ENCODE measurements at regions not wholly inside any gene's neighbourhood (a gene's known extent, or its start where the extent isn't known, plus 50 kb on each side); places are given as distances from the start of the nearest gene placed in this dataset.
"Not testable (repeated sequence)": the region's sequence is repeated elsewhere in the genome, so short reads cannot be mapped to it uniquely, and the experiment has no call there.

- intact Hi-C loops (cut with DNase I) = no loop called here
- no peaks in the 10 kb centered on the region for H3K9me3 ChIP-seq
- no peaks in the 10 kb centered on the region for H3K36me3 ChIP-seq (replicated peaks in 1 of 2; ENCODE audit: insufficient read depth in 1 of 2, low read depth in 2 of 2)
- TF ChIP-seq CTCF (IDR thresholded peaks at IDR 0.05) (no peak), POLR2A (IDR thresholded peaks at IDR 0.05) (no peak)
- H3K4me1 ChIP-seq = no peaks in the 10 kb centered on the region
- no peak overlapping the region for H3K27ac ChIP-seq
- H3K27me3 ChIP-seq = no peaks in the 10 kb centered on the region
- no peak overlapping the region for H3K4me3 ChIP-seq
- 37 to 38% methylated on average over 11 of the region's 11 CpGs for WGBS, 2 donors
- no peak for DNase-seq
- ATAC-seq = no peak
These were observed 129.7 kb upstream of the COBL start for GRCh38 chr7:51446356-51446755.

- TF ChIP-seq POLR2A (IDR thresholded peaks at IDR 0.05) (no peak), CTCF (IDR thresholded peaks at IDR 0.05) (no peak)
- WGBS, 2 donors = 21 to 43% methylated on average over 1 of the region's 1 CpG
- Histone ChIP-seq H3K9me3 (no peaks in the 10 kb centered on the region), H3K27me3 (no peaks in the 10 kb centered on the region), H3K4me1 (no peaks in the 10 kb centered on the region), H3K36me3 (replicated peaks in 1 of 2; ENCODE audit: insufficient read depth in 1 of 2, low read depth in 2 of 2) (no peaks in the 10 kb centered on the region), H3K4me3 (no peak overlapping the region), H3K27ac (no peak overlapping the region)
- intact Hi-C loops (cut with DNase I) = no loop called here
- ATAC-seq (no peak), DNase-seq (no peak)
These were observed 128.3 kb upstream of the COBL start for GRCh38 chr7:51444936-51445335.

- H3K4me3 ChIP-seq = no peak overlapping the region
These were observed 114.0 kb upstream of the COBL start for GRCh38 chr7:51430480-51431086.

GRCh38 chr7:51428217-51428887 is 111.7 kb upstream of the COBL start:
- 54 to 62% methylated on average over 8 of the region's 8 CpGs for WGBS, 2 donors
- intact Hi-C loops (cut with DNase I) = no loop called here
- no peaks in the 10 kb centered on the region for H3K4me1 ChIP-seq
- ATAC-seq = no peak
- no peak overlapping the region for H3K27ac ChIP-seq
- H3K9me3 ChIP-seq = no peaks in the 10 kb centered on the region
- no peaks in the 10 kb centered on the region for H3K27me3 ChIP-seq
- H3K36me3 ChIP-seq (replicated peaks in 1 of 2; ENCODE audit: insufficient read depth in 1 of 2, low read depth in 2 of 2) = no peaks in the 10 kb centered on the region
- no peak for DNase-seq
- H3K4me3 ChIP-seq = no peak overlapping the region
- TF ChIP-seq CTCF (IDR thresholded peaks at IDR 0.05) = peak in 2 of 7 experiments; percentile 7 to 10
- no peak for TF ChIP-seq POLR2A (IDR thresholded peaks at IDR 0.05)

More at GRCh38 chr7:51430480-51431086, 114.0 kb upstream of the COBL start:
- peak; percentile 6 for ATAC-seq
- Histone ChIP-seq H3K4me1 (no peaks in the 10 kb centered on the region), H3K27ac (no peak overlapping the region), H3K36me3 (replicated peaks in 1 of 2; ENCODE audit: insufficient read depth in 1 of 2, low read depth in 2 of 2) (no peaks in the 10 kb centered on the region), H3K9me3 (no peaks in the 10 kb centered on the region), H3K27me3 (no peaks in the 10 kb centered on the region)
- intact Hi-C loops (cut with DNase I) = no loop called here
- 10 to 11% methylated on average over 13 of the region's 13 CpGs for WGBS, 2 donors
- TF ChIP-seq CTCF (IDR thresholded peaks at IDR 0.05) = peak; percentile 67 to 88 (median 75)
- TF ChIP-seq POLR2A (IDR thresholded peaks at IDR 0.05) = no peak
- peak; percentile 29 to 42 (median 36) for DNase-seq

- TF ChIP-seq CTCF (IDR thresholded peaks at IDR 0.05) = no peak
- TF ChIP-seq POLR2A (IDR thresholded peaks at IDR 0.05) = no peak
- Histone ChIP-seq H3K36me3 (replicated peaks in 1 of 2; ENCODE audit: insufficient read depth in 1 of 2, low read depth in 2 of 2) (no peaks in the 10 kb centered on the region), H3K27ac (no peak overlapping the region), H3K27me3 (no peaks in the 10 kb centered on the region), H3K4me1 (no peaks in the 10 kb centered on the region), H3K4me3 (no peak overlapping the region), H3K9me3 (no peaks in the 10 kb centered on the region)
- 72 to 75% methylated on average over 12 of the region's 12 CpGs for WGBS, 2 donors
- no peak for DNase-seq
- ATAC-seq = no peak
- intact Hi-C loops (cut with DNase I) = no loop called here
These were observed 109.6 kb upstream of the COBL start for GRCh38 chr7:51426163-51426562.

- ATAC-seq; H3K4me1 ChIP-seq; DNase-seq; H3K27ac ChIP-seq; intact Hi-C loops (cut with DNase I); H3K4me3 ChIP-seq; H3K27me3 ChIP-seq; H3K9me3 ChIP-seq; H3K36me3 ChIP-seq (replicated peaks in 1 of 2; ENCODE audit: insufficient read depth in 1 of 2, low read depth in 2 of 2): not testable (repeated sequence)
- WGBS, 2 donors = no CpG with 5 or more reads among the region's 3 CpGs
These were observed 93.3 kb upstream of the COBL start for GRCh38 chr7:51409934-51410333.

- H3K27ac ChIP-seq; H3K27me3 ChIP-seq; DNase-seq; H3K4me1 ChIP-seq; intact Hi-C loops (cut with DNase I); ATAC-seq; H3K9me3 ChIP-seq; H3K36me3 ChIP-seq (replicated peaks in 1 of 2; ENCODE audit: insufficient read depth in 1 of 2, low read depth in 2 of 2); H3K4me3 ChIP-seq: not testable (repeated sequence)
- 0 to 41% methylated on average over 1 to 3 of the region's 3 CpGs for WGBS, 2 donors
These were observed 81.0 kb upstream of the COBL start for GRCh38 chr7:51397608-51398007.

All from body of pancreas (tissue), 4 donors.